ENCODE measurements at regions not wholly inside any gene's neighbourhood (a gene's known extent, or its start where the extent isn't known, plus 50 kb on each side); places are given as distances from the start of the nearest gene placed in this dataset.
"Not testable (repeated sequence)": the region's sequence is repeated elsewhere in the genome, so short reads cannot be mapped to it uniquely, and the experiment has no call there.

DNA sequence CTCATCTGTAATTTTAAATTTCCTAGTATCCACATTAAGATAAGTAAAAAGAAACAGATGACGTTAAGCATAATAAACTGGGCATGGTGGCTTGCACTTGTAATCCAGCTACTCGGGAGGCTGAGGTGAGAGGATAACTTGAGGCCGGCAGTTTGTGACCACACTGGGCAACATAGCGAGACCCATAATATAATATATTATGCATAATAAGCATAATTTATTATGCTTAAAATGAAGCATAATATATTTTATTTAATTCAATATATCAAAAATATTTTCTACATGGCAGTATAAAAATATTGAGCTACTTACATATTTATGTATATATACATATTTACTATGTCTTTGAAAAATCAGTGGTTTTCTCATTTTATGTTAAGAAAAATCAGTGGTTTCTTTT is 128.3 kb downstream of the GOSR1 start:
- H3K4me1 ChIP-seq (ENCODE audit: insufficient read depth): no peaks in the 10 kb centered on the region
- H3K36me3 ChIP-seq: no peaks in the 10 kb centered on the region
- H3K4me3 ChIP-seq: no peak overlapping the region
- intact Hi-C loops (cut with DNase I): no loop called here
- TF ChIP-seq EP300 (IDR thresholded peaks at IDR 0.05) (no peak), POLR2A (IDR thresholded peaks at IDR 0.05) (no peak)
- TF ChIP-seq, protein P1, sequence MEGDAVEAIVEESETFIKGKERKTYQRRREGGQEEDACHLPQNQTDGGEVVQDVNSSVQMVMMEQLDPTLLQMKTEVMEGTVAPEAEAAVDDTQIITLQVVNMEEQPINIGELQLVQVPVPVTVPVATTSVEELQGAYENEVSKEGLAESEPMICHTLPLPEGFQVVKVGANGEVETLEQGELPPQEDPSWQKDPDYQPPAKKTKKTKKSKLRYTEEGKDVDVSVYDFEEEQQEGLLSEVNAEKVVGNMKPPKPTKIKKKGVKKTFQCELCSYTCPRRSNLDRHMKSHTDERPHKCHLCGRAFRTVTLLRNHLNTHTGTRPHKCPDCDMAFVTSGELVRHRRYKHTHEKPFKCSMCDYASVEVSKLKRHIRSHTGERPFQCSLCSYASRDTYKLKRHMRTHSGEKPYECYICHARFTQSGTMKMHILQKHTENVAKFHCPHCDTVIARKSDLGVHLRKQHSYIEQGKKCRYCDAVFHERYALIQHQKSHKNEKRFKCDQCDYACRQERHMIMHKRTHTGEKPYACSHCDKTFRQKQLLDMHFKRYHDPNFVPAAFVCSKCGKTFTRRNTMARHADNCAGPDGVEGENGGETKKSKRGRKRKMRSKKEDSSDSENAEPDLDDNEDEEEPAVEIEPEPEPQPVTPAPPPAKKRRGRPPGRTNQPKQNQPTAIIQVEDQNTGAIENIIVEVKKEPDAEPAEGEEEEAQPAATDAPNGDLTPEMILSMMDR (IDR thresholded peaks at IDR 0.05): no peak
- H3K9me3 ChIP-seq: no peaks in the 10 kb centered on the region
- DNase-seq: no peak
- WGBS, 3 donors: 90 to 94% (median 92%) methylated on average over 4 of the region's 4 CpGs
- no peak overlapping the region for H3K27ac ChIP-seq
- H3K27me3 ChIP-seq: no peaks in the 10 kb centered on the region

DNA sequence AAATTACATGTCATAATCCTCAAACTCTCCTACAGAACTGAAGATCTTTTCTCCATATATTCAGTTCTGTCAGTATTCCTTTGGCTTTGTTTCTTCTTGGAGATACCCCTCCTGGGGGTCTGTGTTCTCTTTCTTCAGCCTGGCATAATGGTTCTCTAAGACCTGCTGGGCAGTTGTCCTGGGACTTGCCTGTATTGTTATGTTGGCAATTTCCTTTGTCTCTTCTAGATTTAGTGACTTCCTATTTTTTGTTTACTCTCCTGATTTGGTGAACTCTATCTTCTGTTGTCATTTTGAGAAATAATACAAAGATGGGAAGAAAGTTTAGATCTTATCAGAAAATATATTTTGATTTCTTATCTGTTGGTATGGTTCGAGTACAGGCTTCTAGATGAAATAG is 127.8 kb downstream of the GOSR1 start:
- H3K4me3 ChIP-seq: no peak overlapping the region
- TF ChIP-seq POLR2A (IDR thresholded peaks at IDR 0.05): no peak
- TF ChIP-seq EP300 (IDR thresholded peaks at IDR 0.05): no peak
- TF ChIP-seq, protein P1 (IDR thresholded peaks at IDR 0.05): no peak
- no peak overlapping the region for H3K27ac ChIP-seq
- DNase-seq: no peak
- no peaks in the 10 kb centered on the region for H3K27me3 ChIP-seq
- no peaks in the 10 kb centered on the region for H3K4me1 ChIP-seq (ENCODE audit: insufficient read depth)
- WGBS, 3 donors: 86 to 95% (median 89%) methylated on average over 1 of the region's 1 CpG
- H3K36me3 ChIP-seq: no peaks in the 10 kb centered on the region
- no peaks in the 10 kb centered on the region for H3K9me3 ChIP-seq
- intact Hi-C loops (cut with DNase I): no loop called here

DNA sequence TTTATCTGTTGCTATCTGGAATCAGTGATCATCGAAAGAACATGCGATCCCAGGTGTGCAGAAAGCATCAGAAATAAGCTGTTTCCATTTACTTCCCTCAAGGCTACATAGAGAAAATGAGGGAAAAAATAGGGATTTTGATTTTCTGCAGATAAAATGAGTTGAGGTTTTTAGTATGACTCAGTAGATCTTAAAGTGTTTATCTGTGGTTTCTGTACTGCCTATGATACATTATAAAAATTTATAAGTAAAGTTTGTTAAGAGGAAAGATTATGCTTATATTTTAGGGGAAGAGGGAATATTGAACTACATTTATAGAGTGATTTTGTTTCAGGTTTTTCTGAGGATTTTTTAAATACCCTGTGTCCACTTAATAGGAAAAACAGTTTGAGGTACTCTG is 125.2 kb downstream of the GOSR1 start:
- WGBS, 3 donors: 83 to 93% (median 85%) methylated on average over 2 of the region's 2 CpGs
- intact Hi-C loops (cut with DNase I); H3K36me3 ChIP-seq: not testable (repeated sequence)

DNA sequence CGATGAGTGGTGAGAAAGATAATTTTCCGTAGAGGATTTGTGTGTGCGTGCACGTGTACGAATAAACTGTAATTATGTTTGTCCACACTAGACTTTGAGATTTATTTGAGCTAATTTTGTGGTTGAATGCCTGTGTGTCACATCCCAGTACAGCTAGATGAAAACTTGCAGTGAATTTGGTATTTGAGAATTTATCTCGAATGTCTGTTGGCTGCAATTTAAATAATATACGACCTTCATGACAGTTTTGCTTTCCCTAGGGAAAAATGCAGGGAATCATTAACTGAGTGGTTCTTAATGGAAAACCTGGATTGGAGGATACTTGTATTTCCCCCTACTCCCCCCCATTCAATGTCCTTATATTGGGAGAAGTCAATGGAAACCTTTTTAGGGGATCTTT is 124.8 kb downstream of the GOSR1 start:
- H3K9me3 ChIP-seq; DNase-seq; H3K4me3 ChIP-seq; H3K27ac ChIP-seq; H3K4me1 ChIP-seq (ENCODE audit: insufficient read depth); H3K27me3 ChIP-seq; H3K36me3 ChIP-seq; intact Hi-C loops (cut with DNase I): not testable (repeated sequence)
- WGBS, 3 donors: 20 to 27% (median 21%) methylated on average over 7 of the region's 7 CpGs

More for the DNA sequence above, 125.2 kb downstream of the GOSR1 start:
- DNase-seq; H3K27ac ChIP-seq; H3K27me3 ChIP-seq; H3K9me3 ChIP-seq; H3K4me1 ChIP-seq (ENCODE audit: insufficient read depth); H3K4me3 ChIP-seq: not testable (repeated sequence)

DNA sequence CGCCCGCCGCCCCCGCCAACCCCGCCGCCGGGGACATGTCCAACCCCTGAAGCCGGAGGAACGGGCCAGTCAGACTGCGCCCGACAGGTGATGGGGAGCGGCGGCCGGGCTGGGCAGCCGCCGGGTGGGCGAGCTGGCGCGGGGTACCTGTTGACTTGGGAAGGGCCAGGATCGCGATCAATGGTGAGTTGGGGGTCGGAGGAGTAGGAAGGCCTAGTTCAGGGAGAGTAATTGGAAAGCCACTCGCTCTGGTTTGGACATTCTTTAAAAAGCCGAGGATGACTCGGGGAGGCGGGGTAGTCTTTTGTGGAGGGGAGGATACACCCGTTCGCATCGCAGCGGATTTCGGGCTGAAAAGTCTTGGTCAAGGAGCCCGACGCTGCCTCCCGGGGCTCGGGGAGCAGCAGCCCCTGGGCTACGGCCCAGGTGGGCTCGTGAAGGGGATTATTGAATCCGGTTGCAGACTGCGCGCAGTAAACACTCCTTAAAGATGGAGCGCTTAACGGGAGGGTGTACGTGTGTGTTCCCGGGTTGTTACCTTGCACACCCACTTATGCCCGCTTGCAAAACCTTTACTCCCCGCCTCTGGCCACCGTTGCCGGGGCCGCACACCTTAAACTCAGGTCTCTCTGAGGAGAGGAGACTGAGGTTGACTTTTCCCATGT is 123.8 kb downstream of the GOSR1 start:
- H3K4me1 ChIP-seq (ENCODE audit: insufficient read depth): no peaks in the 10 kb centered on the region
- peak overlapping the region; percentile 92 to 96 for H3K27ac ChIP-seq
- peak; percentile 11 to 57 (median 32) for DNase-seq
- TF ChIP-seq POLR2A (IDR thresholded peaks at IDR 0.05) (no peak), EP300 (IDR thresholded peaks at IDR 0.05) (no peak)
- TF ChIP-seq, protein P1 (IDR thresholded peaks at IDR 0.05): no peak
- no peaks in the 10 kb centered on the region for H3K27me3 ChIP-seq
- WGBS, 3 donors: 0 to 1% (median 1%) methylated on average over 46 to 49 of the region's 49 CpGs
- H3K9me3 ChIP-seq: no peaks in the 10 kb centered on the region
- peak overlapping the region; percentile 52 for H3K4me3 ChIP-seq
- intact Hi-C loops (cut with DNase I): no loop called here
- H3K36me3 ChIP-seq: no peaks in the 10 kb centered on the region

Data from ovary (tissue), 7 donors.